Sigmoid colon (tissue), 3 donors: ENCODE measurements at regions not wholly inside any gene's neighbourhood (a gene's known extent, or its start where the extent isn't known, plus 50 kb on each side); places are given as distances from the start of the nearest gene placed in this dataset.

Experiments used
- CTCF ChIP-seq, 4 experiments: fragments of 450-650 bp in 3 of 4; fragments of 200-600 bp in 1 of 4; IDR thresholded peaks; one replicate each; pipeline ENCODE4 v1.5.1; 2016 to 2019; ENCODE audit warnings: antibody characterized with exemption in 4 of 4, mild to moderate bottlenecking in 3 of 4, moderate library complexity in 2 of 4
- POLR2A ChIP-seq, 2 donors: fragments of 450-650 bp; IDR thresholded peaks; one replicate each; pipeline ENCODE4 v1.6.1; 2016; ENCODE audit warnings: antibody characterized with exemption in 2 of 2, mild to moderate bottlenecking in 2 of 2, moderate library complexity in 2 of 2

- no peak for TF ChIP-seq CTCF (IDR thresholded peaks at IDR 0.05)
- no peak for TF ChIP-seq POLR2A (IDR thresholded peaks at IDR 0.05)
Observed at GRCh38 chr13:34127523-34127922, 309.6 kb downstream of the RFC3 start.
